DMS53 (cell line): ENCODE measurements at regions not wholly inside any gene's neighbourhood (a gene's known extent, or its start where the extent isn't known, plus 50 kb on each side); places are given as distances from the start of the nearest gene placed in this dataset.
A peak's percentile ranks its signal among the peaks of the same experiment; 100 is the strongest.

ENCODE experiments used
- DNase-seq: peaks from one replicate; lab custom pipeline; 2025; lab: John Stamatoyannopoulos, UW

DNA sequence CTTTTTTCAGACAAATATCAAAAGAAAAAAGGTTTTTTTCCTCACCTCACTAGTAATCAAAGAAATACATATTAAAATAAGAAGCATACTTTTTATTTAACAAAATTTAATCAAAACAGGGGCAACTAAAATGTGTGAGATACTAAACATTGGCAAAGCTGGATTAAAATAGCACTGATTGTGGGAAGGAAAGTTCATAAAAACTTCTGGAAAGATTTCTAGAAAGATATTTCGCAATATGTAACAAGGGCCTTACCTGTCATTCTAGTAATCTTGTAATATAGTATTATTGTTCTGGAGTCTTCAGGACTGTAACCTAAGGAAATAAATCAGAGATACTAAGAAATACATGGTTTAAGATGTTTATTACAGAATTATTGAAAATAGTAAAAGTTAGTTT lies 482.5 kb downstream of the SUCLA2 start:
- no peak for DNase-seq

DNA sequence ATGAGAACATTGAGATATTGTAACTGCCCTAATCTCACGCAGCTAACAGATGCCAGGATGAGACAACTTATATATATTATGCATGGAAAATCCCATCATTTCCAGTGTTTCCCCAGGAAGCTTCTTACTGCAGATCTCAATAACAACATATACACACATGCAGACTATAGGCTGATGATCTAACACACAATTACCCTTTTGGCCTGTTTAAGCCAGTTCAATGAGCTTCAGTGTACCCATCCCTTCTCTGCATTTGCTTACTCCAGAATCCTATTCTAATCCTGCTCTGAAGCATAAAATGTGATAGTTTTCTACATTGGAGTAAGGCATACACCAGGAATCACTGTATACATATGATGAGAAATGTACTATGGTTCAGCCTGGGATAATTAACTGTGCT lies 489.4 kb downstream of the SUCLA2 start:
- no peak for DNase-seq

DNA sequence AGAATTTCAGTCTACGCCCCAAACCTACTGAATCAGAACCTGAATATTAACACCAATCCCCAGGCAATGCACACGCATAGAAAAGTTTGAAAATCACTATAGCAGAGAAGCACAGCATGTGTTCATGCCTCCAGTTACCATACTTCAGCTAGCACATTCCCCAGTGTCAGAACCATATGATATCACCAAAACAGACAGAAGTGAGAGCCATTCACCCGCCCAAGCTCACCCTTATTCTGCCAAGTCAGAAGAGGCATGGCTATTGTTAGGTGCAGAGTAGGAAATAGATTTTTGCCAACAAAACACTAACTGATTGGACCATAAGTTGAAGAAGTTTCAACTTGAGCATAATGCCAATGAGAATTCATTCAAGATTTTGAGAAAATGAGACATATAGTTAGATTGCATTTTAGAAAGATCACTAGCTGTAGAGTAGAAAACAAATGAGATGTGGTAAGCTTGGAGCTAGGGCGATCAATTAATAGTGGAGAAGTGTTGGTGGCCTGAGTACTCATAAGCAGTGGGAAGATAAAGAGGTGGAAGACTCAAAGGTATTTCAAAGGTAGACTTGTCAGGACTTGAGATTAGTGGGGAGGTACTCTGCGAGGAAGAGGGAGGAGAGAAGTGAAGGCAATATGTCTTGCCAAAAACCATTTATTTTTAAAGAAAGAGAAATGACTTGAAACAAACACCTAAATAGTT lies 492.4 kb downstream of the SUCLA2 start:
- DNase-seq, result no peak

DNA sequence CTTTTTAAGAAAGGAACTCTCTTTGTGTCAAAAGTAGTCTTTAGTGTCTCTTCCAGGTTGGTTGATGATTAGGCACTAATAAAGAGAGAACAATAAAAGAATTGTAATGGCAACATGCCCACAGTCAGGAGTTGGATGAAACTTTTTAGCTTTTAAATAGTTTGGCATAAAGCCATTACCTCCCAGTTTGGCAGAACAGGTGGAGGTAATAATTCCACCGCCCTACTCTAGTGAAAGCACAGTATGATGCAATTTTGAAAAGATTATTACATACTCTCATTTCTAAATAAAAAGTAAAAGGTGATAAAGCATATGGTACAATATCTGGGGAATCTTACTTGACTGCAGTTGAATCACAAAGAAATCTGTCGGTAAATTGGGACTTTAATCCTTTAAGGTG lies 497.6 kb downstream of the SUCLA2 start:
- no peak for DNase-seq

DNA sequence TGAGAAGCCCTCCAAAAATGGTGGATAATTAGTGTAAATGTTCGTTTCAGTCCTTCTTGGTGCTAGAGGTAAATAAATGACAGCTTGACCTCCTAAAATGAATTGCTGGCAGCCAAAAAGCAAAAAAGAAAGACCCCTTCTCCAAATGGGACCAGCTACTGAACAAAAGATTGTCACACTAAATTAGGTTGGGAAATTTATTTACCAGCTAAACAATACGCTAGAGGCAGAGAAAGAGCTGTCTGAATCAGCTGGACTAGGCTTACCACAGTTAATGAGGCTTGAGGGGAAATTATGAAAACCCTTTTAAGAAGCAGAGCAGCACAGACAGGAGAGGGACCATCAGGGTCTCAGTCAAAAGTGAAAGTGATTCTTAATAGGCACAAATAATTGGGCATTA lies 498.9 kb downstream of the SUCLA2 start:
- DNase-seq, result no peak

DNA sequence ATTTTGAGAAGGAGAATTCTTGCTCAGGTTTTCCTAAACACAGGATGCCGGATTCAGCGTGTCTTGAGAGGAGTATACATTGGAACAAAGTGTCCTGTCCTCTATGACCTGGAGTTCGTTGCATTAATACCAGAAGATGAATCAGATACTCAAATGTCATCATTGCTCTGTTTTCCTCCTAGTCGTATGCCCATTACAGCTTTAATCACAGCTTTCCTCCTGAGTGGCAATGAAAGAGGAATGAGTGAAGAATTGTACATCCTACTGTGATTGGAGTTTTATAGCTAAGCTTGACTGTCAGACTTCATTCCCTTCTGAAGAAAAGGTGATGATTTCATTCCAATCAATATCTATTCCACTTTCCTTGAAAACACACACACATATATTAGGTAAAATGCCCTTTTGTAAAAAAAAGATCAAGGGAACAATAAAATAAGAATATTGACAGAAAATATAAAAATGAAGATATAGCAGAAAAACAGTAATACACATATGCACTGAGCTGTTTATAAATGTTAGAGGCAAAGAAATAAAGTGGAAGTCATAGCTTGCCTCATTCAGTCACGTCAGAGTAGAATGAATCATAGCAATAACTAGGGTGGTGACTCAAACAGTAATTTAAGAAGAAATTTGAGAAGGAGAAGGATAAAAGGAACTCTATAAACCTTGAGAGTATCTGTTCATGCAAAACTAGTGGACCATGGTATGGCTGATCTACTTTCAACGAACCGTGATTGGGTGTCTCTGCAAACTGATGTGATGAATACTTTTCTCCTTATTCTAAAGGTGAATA lies 501.5 kb downstream of the SUCLA2 start:
- peak; percentile 65 for DNase-seq

DNA sequence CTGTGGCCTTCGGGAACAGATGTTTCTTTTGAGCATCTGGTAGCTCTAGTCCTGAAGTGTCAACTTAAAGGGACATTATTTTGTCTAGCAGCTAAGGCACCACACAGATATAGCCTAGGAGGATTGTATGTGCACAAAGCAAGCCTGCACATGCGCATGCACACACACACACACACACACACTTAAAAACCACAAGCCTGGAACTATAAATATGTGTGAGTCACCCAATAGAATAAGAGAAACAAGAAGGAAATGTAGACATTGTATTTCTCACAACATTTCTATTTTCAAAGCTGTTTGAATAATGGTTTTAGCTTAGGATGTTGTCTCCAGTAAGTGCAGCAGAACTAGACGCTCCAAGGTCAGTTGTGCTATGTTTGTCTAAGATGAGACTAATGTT lies 516.5 kb downstream of the SUCLA2 start:
- DNase-seq, result peak; percentile 75

DNA sequence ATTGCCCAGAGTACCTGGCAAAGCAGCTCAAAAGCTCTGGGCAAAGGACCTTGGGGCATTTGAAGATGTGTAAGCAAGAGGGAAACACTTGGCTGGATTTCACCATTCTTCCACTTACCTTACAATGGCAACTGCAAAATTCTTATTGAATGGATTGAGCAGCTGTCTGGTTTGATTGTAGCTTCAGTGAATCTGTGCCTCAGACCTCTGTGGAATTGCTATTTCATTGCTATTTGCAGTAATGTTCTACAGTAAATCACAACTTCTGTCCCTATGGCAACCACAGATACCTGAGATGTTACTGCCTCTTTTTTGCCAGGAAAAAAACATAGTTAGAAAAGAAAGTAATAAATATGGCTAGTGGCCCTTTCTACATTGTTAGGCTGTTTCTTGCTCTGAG lies 519.5 kb downstream of the SUCLA2 start:
- DNase-seq, result peak; percentile 1

DNA sequence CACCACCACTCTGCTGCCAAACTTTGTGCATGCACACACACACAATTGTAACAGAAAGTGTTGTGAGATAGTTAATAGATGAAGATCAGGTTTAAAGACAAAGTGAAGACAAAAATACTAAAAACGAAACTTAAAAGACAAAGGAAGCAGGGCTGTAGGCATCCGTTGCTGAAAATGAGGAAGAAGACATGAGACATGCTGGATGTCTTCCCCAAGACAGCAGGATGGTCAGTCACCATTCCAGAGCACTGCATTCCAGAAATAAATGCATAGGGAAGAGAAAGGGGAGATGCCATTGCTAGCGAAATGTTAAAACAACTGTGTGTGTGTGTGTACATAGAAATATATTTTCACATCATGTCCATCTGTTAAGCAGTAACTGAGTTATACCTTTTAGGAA lies 520.1 kb downstream of the SUCLA2 start:
- no peak for DNase-seq

DNA sequence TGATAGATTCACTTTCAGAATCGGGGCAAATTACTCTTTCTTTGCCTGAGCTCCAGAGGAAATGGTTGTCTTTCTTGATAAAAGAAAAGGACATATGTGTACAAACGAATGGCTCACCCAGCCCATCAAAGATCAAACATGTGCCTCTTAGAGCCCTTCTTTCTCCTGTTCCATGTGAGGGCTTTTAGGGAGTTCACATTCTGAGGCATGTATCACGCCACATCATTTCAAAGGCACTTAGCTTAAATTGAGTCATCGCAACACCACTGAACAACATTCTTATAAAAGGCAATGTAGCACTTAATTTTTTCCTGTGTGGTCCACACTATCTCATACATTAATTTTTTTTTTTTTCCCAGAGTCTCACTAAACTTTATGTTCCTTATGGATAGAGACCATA lies 521.0 kb downstream of the SUCLA2 start:
- DNase-seq, result no peak

DNA sequence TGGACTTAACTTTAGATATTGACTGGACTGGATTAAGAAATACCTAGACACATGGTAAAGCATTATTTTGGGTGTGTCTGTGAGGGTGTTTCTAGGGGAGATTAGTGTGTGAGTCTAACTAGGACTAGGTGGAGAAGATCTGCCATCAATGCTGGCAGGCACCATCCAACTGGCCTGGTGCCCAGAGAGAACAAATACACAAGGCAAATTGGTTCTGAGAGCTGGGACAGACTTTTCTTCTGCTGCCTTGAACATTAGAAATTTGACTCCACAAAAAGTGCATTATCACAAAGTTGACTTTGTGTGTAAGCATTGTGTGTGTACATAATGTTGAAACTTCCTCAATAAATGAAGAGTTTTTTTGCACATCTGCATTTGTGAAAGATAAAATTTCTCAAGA lies 522.1 kb downstream of the SUCLA2 start:
- DNase-seq, result no peak

DNA sequence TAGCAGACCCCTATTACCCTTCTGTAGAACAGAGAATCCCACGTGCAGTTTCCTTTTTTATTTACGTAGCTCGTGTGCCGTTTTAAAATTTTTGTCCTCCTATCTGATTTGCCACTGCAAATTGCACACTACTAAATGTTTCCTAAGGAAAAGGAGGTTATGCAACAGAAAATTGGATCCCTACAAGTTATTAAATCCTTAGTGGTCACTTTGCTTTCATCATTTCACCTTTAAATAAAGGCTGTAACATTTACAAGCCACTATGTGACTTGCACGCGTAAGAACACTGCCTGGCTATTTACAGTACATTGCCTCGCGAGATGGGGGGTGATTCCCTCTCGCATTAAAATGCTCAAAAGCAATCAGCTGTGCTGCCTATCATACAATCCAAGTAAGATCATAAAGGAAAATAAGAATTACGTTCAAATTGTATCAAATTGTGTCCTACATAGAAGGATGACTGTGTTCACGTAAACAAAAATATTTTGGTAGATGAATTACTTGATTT lies 525.6 kb downstream of the SUCLA2 start:
- no peak for DNase-seq

DNA sequence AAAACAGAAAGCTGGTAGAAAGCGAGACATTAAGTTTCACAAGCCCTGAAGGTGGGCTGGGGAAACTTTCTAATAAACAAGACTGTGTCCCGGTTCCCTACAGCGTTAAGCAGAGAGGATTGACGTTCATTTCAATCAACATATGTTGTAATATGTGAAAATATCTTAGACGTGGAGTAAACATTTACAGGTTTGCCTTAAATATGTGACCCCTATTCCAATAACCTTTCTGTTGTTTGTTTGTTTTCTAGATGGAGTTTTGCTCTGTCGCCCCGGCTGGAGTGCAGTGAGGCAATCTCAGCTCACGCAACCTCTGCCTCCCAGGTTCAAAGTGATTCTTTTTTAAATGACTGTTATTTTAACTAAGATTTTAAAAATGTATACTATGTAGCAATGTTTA lies 526.2 kb downstream of the SUCLA2 start:
- DNase-seq, result no peak

DNA sequence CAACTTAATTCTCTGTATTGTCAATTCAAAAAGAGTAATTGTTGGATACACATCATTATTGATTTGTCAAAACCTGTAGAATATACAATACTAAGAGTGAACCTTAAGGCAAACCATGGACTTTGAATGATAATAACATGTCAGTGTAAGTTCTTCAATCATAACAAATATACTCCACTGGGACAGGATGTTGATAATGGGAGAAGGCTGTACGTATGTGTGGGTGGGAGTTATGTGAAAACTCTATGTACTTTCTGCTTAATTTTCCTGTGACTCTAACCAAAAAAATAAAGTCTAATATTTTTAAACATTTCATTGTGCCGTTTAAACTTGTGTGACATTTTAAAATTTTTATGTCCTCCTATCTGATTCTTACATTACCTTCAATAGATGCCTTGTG lies 526.7 kb downstream of the SUCLA2 start:
- DNase-seq, result no peak

DNA sequence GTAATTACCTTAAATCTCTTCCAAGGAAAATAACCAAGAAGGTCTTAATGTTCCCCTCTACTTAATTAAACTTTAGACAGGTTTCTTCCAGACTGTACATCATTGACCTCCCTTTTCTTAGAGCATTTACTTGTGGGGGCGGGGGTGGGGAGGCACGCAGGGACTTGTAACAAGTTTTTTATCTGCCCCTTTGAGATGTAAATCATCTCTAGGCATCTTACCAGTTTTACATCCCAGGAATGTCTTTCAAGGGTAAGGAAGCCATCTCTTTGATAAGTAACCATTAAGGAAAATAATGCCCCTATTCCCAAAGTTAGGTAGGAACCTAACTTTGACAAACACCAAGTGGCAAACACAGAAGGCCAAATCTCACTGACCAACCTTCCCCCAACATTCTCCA lies 528.6 kb downstream of the SUCLA2 start:
- DNase-seq, result no peak

DNA sequence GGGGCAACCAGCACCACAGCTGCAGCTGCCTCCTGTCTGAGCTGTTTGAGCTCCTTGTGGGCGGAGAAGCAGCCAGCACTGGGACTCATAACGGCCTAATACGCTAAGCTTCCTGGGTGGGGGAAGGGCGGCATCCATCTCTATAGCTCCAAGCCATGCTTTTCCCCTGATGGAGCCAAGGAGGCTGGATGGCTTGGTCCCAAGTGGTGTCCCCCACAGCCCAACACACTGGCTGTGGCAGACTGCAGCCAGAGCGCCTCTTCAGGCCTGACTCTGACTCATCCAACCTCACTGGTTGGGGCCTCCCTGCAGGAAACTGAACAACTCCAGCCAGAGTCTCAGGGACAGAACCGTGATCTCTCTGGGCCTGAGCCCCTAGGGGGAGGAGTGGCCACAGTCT lies 537.3 kb downstream of the SUCLA2 start:
- DNase-seq, result no peak

DNA sequence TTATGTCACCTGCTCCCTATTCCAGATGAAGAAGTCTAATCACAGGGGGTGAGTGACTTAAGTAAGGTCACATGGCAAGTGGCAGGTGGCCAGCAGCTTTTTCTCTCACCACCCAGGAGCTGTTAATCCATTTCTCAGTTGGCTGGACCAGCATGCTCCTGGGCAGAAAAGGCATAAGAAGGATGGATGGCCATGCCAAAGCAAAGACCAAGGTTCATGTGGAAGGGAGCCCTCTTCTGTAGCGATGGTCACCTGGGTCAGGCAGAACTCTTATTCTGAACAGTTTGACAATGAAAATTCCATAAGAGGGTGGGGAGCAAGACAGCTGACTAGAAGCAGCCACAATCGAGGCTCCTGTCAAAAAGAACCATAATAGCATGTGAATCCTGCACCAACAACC lies 538.1 kb downstream of the SUCLA2 start:
- no peak for DNase-seq

DNA sequence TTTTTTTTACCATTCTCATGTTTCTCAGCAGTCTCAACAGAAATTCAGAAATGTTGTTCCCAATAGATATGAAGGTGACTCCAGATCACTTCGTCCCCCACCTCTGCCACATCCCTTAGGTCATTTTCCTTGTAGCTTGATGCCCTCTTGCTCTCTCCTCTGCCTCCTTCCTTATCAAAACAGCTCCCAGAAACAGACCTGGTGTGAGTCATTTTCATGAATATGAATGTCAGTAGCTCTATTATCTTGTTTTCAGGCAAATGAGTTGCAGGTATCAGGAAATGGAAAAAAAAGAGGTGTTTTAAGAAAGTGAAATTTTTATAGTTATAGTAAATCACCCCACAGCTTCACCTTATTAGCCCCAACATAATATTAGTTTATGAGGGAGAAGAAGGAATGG lies 539.3 kb downstream of the SUCLA2 start:
- DNase-seq, result no peak

DNA sequence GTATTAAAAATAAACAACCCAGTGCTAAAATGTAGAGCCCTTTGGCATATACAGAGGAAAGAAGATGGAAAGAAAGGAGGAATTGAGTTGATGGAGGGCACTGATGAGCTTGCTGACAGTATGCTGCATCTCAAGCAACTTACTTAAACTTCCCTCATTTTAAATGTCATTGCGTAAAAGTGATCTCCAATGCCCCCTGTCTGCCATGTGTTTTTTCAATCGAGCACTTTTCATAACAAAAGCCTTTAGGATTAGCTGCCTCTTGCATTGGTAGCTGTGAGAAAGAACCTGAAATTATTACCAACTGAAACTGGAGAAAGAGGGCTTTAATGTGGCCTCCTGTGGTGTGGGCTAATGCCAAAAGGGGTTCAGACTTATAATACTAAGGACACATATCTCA lies 541.6 kb downstream of the SUCLA2 start:
- peak; percentile 11 for DNase-seq

DNA sequence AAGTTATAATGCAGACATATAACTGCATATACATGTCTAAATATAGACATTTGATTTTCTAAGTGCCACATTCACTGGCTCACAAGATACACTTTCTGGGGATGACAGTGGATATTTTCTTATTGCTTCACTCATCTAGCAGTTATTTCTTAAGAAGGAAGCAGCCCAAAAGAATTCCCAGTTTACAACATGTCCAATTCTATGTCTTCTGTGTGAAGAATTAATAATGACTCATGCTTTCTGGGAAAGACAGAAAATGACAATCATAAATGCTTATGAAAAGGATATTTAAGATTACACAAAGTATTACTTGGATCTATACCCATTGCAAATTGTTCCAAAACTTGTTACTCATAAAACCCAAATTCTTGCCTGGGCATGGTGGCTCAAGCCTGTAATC lies 543.4 kb downstream of the SUCLA2 start:
- DNase-seq, result no peak

DNA sequence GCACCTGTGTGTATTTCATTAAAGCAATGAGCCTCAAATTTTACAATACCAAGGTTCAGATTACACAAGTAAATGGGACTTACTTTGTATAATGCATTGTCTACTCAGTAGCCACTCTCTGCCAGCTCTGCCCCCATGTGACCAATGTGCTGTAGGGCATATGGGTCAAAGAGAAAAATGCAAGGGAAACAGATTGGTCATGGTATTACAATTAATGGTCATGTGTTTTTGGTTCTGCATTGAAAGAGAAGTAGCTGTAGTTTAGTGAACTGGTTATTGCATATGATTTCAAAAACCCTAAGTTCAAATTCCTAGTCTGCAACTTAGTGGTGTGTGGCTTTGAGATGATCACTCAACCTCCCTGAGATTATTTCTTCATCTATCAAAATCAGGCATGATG lies 545.4 kb downstream of the SUCLA2 start:
- DNase-seq, result peak; percentile 16

DNA sequence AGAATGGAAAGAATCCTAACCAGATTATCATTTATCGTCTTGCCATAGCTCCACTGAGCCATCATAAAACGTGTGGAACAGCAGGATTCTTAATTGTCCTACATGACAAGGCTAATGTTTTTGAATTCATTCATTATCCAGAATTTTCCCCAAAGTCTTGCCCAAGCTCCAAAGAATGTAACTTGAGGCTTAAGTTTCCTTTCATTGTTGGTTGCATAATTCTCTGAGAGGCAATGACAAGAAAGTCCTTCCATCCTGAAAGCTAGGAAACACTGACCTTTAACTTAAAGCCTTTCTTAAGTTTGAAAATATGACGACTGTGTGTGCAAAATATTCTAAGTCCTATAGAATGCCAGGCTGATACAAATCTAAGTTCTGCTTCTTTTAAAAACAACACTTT lies 546.1 kb downstream of the SUCLA2 start:
- DNase-seq, result no peak

DNA sequence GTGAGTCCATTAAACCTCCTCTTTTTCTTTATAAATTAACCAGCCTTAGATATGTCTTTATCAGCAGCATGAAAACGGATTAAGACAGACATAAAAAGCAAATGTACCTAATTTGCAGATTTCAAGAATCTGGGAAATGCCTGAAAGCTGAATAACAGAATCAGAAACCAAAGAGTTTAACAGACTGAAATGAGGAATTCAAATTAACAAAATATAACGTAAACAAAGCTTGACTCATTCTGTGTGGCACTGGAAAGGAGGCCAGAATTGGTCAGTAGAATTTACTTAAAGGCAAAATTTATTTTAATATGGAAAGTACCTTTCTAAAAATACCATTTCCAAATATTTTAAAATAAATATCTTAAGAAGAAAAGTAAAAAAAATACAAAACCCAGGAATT lies 540.6 kb upstream of the HTR2A start:
- DNase-seq, result no peak
